Stimulated activated CD8-positive, alpha-beta memory T cell treated with anti-CD3 and anti-CD28 coated beads, Interleukin-12 subunit alpha, Interleukin-12 subunit beta, amount 100 ng/mL, for 4 hours (primary cell): ENCODE measurements at regions not wholly inside any gene's neighbourhood (a gene's known extent, or its start where the extent isn't known, plus 50 kb on each side); places are given as distances from the start of the nearest gene placed in this dataset.
"Not testable (repeated sequence)": the region's sequence is repeated elsewhere in the genome, so short reads cannot be mapped to it uniquely, and the experiment has no call there.

ENCODE experiments used
- DNase-seq: peaks from one replicate; pipeline ENCODE4 v3.0.0-alpha.2; 2020; ENCODE audit warnings: low read depth

DNA sequence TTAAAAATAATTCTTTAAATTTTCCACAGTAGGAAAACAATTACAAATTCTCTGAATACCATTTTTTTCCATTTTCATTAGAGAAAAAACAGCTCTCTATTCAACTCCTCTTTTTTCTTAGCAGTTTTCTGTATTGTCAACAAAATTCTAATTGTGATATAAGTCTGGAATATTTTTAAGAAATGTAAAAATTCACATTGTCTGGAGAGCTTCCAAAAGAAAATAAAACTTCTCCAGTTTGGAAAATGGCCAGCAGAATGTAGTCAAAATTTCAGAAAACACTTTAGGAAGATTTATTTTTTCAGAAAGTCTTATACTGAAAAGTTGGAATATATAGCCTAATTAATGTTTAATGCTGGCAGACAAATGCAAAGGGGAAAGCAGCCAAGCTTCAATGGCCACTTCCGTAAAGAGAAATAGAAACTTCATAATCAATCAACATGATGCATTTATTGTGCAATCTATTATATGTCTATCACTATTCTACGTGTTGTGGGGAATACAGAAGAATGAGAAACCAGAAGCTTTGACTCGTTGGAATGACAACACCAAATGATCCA, 733.2 kb upstream of the PKDCC start:
- no peak for DNase-seq

DNA sequence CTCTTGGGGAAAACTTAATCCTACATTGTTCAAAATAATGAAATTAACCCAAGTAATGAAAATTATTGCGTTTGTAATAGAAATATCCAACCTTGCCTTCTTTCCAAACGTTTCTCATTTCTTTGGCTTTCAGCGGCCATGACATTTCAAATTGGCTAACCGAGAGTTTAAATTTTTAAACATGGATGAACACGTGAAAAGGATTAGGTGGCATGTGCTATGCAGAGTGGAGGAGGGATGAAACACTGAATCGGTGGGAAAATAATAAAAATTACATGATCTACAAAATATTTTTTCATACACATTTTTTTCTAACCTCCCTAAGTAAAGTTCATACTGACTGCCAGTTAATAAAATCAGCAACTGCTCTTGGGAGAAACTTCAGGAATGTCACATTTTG, 728.4 kb upstream of the PKDCC start:
- no peak for DNase-seq

DNA sequence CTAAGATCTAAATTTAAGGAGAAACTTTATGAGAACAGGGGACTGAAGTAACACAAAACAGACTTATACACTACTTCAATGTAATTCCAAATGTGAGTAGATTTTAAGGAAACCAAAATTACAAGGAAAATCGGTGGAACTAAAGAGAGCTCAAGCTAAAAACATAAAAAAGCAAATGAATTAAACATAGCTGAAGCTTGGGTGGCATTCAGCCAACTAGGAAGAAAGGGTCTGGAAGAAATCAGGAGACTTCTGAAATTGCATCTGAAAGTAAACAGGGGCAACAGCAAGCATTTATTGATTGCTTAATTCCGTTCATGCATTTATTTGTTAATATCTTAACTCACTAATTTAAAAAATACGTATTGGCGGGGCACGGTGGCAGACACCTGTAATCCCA, 727.3 kb upstream of the PKDCC start:
- DNase-seq: no peak

DNA sequence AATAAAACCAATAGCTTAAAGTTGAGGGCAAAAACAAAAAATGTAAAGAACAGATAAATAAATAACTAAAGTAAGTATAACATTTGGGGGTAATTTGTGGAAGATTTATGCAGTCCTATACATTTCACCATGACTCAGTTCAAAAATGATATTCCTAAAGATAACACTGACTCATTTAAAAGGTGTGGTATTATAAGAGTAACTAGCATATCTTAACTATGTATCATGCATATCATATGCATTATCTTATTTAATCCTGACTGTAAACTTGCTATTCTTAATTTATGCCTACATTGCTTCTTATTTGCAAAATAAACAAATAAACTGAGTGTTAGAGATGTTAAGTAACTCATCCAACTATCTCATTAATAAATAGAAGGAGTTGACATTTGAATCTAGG, 726.5 kb upstream of the PKDCC start:
- no peak for DNase-seq

DNA sequence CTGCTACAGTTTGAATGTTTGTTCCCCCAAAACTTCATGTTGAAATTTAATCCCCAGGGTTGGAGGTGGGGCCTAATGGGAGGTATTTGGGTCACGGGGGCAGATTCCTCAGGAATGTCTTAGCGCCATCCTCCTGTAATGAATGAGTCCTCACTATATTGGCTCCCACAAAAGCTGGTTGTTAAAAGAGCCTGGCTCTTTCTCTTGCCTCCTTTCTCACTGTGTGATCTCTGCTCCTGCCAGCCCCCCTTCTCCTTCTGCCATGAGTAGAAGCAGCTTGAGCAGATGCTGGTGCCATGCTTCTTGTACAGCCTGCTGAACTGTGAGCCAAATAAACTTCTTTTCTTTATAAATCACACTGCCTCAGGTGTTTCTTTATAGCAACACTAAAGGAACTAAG, 721.0 kb upstream of the PKDCC start:
- no peak for DNase-seq

DNA sequence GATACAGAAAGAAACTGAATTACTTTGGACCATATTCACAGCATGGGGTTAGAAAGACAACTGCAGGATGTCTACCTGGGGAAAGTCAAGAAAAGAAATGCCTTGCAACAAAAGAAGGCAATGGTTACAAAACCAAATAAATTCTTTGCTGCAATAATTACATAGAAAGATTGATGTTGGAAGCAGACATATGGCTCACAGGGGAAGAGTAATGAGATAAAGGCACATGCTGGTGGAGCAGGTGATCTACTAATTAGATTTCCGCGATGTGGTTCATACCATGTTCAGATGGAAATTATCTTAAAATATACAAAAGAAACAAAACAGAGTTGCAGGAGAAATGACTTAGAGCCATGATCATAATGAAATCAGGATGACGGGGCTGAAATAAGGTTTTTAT, 718.8 kb upstream of the PKDCC start:
- DNase-seq: no peak

DNA sequence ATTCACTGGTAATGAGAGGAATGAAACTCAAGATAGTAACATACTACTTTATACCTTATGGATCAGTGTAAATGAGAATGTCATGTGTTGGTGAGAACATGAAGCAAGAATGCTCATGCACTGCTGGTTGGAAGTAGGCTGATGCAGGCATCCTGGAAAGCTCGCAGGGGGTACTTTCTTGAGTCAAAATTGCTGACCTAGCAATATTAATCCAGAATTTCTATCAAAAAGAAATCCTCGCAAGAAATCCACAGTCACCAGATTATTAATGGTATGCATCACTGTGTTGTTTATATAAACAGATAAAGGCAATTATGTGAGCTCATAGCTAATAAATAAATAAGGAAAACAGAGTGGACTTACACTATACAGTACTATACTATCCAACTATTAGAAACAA, 713.7 kb upstream of the PKDCC start:
- DNase-seq: no peak

DNA sequence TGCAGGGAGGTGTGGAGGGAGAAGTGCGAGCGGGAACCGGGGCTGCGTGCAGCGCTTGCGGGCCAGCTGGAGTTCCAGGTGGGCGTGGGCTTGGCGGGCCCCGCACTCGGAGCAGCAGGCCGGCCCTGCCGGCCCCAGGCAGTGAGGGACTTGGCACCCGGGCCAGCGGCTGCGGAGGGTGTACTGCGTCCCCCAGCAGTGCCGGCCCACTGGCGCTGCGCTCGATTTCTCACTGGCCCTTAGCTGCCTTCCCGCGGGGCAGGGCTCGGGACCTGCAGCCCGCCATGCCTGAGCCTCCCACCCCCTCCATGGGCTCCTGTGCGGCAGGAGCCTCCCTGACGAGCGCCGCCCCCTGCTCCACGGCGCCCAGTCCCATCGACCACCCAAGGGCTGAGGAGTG, 712.2 kb upstream of the PKDCC start:
- not testable (repeated sequence) for DNase-seq

DNA sequence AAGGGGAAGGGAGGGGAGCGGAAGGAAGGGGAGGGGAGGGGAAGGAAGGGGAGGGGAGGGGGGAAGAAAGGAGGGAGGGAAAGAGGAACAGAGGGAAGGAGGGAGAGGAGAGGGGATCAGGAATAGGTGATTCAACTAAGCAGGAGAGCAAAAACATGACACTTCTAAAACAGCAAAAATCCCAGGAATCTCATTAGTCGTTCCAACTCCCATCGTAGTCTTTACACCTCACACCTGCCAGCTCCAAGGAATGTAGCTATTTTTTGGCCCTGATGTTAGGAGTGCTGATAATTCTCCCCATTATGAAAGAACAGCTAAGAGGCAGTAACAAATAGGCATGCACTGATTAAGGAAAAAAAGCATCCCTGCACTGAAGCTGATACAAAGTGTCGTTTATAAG, 709.9 kb upstream of the PKDCC start:
- no peak for DNase-seq

DNA sequence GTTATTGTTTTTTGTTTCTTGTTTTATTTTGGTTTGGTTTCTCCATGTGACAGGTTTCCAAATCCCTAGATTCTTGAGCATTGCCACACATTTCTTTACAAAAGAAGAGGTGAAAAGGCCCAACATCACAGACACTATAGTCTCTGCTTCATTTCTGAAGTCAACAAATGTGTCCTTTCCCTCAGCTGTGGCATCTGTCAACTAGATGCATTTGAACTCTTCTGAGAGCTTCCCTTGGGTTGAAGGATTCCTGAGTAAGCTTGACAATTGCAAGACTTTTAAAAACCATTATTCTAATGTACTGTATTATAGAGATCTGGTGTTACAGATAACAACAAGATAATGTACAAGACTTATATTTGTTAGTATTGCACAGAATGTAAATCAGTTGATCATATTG, 703.3 kb upstream of the PKDCC start:
- no peak for DNase-seq

DNA sequence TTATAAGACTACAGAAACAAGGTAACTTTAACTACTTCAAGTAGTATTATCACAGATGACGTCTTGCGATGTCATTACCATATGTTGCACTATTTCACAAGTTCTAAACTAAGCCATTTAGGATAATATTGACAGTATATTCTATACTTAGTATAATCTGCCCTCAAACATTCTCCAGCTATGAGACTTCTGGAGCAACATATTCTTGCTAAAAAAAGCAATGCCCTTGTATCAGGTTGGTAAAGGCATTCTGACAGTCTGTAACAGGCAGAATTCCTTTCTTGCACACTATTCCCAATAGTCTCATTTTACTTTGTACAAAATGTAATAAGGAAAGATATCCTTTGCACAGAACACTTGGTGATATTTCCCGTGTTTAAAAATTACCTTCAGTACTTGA, 694.8 kb upstream of the PKDCC start:
- no peak for DNase-seq

DNA sequence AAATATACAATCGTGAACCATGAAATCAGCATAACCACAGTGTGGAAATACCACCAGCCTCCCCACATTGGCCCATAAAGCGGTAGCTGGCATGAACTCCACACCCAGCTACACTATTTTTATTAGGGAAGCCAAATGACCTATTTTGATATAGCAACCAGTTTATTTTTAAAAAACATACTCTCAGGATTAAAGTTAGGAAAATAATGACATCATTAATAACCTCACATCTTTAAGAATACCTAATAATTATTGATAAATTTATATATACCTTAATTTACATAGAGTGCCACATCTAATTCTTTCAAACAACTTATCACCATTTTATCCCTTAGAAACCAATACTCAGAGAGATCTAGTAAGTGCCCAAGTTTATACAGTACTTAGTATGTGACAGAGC, 692.0 kb upstream of the PKDCC start:
- no peak for DNase-seq

DNA sequence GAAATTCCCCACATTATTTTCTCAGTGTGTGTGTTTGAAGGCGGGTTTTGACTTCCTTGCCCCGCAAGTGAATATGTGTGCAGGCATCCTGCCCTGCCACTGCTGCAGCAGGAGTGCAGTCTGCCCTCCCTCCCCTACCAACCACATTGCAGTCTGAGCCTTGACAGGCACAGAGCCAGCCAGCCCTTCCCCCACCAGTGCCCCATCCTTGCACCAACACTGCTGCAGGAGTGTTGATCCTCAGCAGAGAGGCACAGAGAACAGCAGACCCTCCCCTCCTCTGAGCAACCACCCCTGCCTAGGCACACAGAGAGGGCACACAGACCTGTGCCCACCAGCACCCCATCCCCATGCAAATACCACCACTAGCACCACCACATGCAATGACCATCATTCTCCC, 683.0 kb upstream of the PKDCC start:
- no peak for DNase-seq

DNA sequence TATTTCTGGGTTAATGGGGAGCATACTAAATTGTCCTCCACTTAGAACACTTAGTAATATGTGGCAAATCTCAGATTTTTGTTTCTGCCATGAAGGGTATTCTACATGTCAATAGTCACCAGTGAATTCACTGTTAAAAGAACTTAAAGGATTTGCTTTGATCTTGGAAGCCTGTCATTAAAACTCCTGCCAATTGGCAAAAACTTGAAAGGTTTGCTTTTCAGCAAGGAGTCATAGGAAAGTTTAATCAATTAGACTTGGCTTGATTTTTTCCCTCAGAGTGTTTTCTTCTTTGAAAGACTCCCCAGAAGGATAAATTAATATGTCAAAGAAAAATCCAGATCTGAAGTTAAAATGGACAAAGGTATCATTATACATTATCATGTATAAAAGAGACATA, 671.9 kb upstream of the PKDCC start:
- no peak for DNase-seq

DNA sequence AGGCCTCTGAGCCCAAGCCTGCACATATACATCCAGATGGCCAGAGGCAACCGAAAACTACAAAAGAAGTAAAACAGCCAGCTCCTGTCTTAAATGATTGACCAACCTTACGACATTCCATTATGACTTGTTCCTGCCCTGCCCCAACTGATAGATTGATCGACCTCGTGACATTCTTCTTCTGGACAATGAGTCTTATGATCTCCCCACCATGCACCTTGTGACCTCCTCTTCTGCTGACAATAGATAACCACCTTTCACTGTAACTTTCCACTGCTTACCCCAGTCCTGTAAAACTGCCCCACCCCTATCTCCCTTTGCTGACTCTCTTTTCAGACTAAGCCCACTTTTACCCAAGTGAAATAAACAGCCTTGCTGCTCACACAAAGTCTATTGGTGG, 670.0 kb upstream of the PKDCC start:
- no peak for DNase-seq

DNA sequence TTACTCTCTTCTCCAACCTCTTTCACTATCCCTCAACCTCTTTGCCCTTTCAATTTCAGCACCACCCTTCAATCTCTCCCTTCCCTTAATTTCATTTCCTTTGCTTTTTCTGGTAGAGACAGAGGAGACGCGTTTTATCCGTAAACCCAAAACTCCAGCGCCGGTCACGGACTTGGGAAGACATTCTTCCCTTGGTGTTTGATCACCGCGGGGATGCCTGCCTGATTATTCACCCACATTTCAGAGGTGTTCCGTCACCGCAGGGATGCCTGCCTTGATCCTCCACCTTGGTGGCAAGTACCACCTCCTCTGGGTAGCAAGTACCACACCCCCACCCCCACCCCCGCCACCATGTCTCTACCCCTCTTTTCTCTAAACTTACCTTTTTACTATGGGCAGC, 669.4 kb upstream of the PKDCC start:
- no peak for DNase-seq

DNA sequence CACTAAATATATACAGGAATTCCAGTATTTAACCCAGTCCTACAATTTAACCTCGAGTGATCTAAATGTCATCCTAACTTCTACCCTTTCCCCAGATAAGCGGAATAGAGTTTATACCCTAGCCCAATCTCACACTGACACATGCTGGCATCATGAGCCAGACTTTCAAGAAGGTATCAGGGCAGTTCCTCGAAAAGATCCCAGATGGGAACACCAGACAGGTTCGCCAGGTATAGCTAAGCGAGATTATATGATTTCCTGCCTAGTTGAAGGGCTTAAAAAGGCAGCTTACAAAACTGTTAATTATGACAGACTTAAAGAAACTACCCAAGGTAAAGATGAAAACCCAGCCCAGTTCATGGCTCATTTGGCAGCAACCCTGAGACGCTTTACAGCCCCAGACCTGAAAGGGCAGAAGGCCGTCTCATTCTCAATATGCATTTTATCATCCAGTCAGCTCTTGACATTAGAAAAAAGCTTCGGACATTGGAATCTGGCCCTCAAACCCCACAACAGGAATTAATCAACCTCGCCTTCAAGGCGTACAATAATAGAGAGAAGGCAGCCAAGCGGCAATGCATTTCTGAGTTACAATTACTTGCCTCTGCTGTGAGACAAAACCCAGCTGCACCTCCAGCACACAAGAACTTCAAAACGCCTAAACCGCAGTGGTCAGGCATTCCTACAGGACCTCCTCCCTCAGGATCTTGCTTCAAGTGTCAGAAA, 668.2 kb upstream of the PKDCC start:
- no peak for DNase-seq

DNA sequence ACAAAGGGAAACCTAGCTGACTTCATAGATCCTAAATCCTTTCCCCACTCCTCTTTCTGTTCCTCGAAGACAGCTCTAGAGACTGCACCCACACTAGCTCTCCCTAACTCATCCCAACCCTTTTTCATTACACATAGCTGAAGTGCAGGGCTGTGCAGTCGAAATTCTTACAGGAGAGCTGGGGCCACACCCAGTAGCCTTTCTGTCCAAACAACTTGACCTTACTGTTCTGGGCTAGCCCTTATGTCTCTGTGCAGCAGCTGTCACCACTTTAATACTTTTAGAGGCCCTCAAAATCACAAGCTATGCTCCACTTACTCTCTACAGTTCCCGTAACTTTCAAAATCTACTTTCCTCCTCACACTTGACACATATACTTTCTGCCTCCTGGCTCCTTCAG, 666.1 kb upstream of the PKDCC start:
- no peak for DNase-seq

DNA sequence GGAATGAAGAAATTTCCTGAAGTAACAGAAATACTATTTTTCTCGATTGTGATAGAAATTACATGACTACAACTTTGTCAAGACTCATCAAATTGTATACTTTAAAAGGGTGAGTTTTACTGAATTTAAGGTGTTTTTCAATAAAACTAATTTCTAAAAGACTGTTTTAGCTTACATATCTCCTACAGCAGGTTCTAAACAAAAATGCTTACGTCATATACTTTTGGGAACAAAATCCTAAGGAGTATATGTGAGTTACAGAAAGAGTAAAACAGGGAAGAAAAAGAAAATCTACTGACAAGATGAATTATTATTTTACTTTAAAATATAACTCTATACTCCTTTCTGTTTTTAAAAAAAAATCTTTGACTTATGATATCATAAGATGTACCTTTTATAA, 660.3 kb upstream of the PKDCC start:
- DNase-seq: no peak

DNA sequence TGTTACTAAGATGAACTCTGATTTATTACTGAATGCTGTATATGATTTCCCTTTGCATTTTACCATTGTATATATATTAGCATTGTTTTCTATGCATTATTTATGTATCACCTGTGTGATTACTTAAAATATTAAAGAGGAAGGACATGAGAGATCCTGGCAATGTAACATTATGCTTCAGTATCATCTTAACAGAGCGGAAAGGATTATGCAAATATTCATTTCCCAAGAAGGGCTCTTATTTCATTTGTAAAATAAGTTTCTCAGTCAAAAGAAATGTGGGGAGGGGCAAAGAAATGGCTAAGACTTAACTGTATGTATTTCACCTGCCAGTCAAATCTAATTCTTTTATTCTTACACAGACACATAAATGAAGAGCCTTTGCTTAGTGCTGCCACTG, 654.2 kb upstream of the PKDCC start:
- no peak for DNase-seq

DNA sequence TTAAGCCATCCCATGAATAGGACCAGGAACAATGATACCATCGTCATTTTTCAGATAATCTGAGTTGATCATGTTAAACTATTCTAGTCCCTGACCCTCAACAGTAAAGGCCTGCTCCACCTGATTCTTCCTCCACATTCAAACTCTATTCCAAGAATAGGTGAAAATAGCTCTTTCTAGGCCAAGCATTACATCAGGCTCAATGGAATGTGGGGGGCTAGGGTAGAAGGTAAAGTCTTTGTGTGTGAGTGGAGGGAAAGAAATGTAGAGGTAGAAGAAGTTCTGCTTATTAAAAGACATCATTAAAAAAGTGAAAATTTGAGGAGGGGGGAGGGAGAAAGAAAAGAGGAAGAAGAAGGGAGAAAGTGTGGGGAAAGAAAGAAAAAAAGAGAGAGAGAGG, 653.3 kb upstream of the PKDCC start:
- DNase-seq: no peak

DNA sequence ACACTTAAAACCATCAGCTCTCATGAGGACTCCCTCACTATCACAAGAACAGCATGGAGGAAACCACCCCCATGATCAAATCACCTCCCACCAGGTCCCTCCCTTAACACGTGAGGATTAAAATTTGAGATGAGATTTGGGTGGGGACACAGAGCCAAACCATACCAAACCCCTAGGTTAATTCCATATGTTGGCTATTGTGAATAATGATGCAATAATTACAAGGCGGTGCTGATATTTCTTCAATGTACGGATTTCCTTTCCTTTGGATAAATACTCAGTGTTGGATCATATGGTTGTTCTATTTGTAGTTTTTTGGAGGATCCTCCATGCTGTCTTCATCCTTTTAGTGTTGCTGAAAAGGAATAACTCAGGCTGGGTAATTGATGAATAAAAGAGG, 652.1 kb upstream of the PKDCC start:
- DNase-seq: no peak

DNA sequence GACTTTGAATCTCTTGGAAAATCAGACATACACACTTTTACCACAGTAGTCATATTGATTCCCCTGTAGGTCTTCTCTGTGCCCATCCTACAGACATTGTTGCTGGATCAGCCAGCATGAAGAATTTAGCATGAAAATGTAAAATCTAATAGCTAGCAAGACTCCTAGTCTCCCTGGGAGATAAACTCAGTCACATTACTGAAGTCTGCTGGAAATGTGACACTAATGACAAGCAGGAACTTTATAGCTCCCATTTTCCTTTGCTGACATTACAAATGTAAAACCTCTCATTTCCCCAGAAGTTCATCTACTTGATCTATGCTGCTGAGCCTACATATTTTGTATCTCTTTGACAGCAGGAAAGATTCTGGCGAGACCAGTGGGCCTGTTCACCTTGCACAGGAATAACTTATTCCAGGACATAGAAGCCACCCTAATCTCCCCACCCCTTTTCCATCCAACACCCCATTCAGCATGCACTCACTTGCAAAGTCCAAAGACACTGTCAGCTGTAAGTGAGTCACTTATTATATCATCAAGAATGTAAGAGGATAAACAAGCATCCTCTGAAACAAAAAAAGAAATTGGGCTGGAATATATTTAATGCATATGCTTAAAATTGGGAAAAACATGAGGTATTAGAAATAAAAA, 648.3 kb upstream of the PKDCC start:
- DNase-seq: no peak

DNA sequence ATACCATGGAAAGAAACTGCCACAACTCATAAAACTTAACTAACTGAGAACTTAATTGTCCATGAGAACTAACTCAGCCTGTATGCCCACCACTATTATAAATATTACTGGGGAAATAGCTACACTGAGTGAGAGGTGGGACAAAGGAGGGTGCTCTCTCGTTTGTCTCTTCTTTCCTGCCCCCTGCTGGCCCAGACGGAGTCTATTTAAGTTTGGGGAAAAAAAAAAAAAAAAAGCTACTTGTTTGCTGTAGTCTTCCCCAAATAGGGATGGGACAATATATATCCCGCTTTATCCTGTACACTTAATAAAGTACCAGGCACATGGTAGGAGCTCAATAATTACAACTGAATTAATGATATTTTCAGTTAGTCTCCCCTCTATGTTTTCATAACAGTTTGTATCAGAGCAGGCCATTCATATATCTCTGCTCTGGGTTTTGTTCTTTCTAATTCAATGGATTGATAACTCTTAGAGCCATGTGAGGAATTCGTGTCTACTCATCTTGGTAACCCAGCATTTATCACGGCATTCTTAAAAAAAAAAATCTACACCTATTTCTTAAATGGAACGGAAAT, 647.6 kb upstream of the PKDCC start:
- no peak for DNase-seq
